Epithelial cell of proximal tubule (primary cell): ENCODE measurements at regions not wholly inside any gene's neighbourhood (a gene's known extent, or its start where the extent isn't known, plus 50 kb on each side); places are given as distances from the start of the nearest gene placed in this dataset.

ENCODE experiments used
- DNase-seq: peaks from one replicate; pipeline ENCODE4 v3.0.0-alpha.2; 2011; ENCODE audit warnings: low read depth
- H3K4me3 ChIP-seq: 2 replicates; pipeline ENCODE4 v1.5.1; 2011; ENCODE audit warnings: low read depth, mild to moderate bottlenecking, low read length
- TF ChIP-seq, protein P1 (sequence below): conservative IDR thresholded peaks from 2 replicates; pipeline ENCODE4 v1.5.1; 2012; ENCODE audit warnings: low read depth, mild to moderate bottlenecking, low read length

DNA sequence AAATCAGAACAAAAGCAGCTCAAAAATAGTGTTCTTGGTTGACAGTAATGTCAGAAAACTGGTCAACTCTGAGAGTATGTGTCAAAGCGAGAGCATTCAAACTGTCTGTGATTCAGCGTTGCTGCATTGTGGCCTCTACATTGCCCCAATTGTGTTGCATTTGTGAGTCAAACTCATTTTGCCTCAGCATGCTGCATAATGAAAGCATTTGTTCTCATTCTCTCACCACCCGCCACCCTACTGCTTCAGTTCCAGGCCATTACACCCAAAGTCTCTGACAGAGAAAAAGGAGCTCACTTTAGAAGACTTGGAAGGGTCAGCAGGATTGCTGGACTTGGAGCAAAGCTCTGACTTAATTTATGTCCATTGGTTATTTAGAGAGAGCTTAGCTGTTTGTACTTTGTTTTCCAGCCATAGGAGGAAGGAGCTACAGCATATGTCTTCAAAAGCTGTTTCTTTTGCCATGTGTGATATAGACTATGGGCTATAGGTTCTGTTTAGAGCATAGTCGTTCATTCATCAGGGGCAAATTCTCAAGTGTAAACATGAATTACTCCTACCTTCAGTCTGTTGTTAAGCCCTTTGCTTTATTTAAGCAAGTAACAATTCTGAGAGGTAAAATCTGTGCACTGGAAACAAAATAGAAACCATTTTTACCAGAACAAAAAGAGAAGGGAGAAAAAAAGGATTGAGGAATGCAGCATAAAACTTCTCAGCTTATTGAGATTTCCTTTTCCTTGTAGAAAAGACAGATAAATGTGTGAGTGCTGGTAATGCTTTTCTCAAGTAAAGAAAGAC lies 153.4 kb upstream of the ANK2 start:
- DNase-seq: peak; percentile 38
- TF ChIP-seq, protein P1, sequence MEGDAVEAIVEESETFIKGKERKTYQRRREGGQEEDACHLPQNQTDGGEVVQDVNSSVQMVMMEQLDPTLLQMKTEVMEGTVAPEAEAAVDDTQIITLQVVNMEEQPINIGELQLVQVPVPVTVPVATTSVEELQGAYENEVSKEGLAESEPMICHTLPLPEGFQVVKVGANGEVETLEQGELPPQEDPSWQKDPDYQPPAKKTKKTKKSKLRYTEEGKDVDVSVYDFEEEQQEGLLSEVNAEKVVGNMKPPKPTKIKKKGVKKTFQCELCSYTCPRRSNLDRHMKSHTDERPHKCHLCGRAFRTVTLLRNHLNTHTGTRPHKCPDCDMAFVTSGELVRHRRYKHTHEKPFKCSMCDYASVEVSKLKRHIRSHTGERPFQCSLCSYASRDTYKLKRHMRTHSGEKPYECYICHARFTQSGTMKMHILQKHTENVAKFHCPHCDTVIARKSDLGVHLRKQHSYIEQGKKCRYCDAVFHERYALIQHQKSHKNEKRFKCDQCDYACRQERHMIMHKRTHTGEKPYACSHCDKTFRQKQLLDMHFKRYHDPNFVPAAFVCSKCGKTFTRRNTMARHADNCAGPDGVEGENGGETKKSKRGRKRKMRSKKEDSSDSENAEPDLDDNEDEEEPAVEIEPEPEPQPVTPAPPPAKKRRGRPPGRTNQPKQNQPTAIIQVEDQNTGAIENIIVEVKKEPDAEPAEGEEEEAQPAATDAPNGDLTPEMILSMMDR: no peak
- H3K4me3 ChIP-seq: no peak overlapping the region

DNA sequence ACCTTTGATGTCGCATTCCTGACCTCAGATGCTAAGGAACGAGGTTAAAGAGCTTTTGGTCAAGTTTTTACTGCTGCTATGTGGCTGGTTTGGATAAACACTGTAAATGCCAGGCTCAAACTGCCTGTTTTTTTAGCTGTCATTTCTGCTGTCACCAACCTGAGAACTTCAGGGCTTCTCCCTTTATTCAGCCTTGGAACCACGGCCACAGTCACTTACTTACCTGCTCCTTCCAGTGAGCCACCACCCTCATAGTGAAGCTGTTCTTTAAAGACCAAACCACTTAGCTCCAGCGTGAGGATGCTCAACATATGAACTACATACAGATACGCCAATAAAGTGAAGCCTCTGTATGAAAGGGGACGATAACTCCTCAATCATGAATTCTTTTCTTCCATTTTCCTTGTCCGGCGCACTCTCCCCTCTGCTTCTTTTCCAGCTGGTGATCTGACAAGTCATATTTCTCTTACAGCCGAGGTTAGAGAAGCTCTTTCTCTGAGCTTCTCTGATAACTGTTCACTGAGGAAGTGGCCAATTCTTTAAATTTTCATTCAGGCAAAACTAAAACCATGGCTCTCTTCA lies 152.8 kb upstream of the ANK2 start:
- TF ChIP-seq, protein P1: no peak
- H3K4me3 ChIP-seq: no peak overlapping the region
- no peak for DNase-seq

DNA sequence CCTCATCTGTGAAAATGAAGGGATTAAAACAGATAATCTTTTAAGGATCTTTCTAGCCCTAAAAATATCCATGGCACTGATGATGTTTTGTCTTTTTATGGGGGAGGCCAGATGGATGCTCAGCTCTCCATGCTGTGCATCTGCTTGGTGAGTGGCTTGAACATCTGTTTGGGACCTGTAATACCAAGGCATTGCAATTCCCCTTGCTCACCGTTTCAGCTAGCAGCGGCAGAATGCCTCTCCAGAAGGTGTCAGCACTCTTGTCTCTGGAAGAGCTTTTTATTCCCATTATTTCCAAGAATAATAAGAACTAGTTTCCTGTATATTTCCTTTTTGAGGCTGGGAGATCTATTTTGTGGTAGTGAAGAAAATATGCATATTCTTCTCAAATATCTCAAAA lies 151.9 kb upstream of the ANK2 start:
- TF ChIP-seq, protein P1: peak; percentile 8
- no peak overlapping the region for H3K4me3 ChIP-seq
- no peak for DNase-seq

DNA sequence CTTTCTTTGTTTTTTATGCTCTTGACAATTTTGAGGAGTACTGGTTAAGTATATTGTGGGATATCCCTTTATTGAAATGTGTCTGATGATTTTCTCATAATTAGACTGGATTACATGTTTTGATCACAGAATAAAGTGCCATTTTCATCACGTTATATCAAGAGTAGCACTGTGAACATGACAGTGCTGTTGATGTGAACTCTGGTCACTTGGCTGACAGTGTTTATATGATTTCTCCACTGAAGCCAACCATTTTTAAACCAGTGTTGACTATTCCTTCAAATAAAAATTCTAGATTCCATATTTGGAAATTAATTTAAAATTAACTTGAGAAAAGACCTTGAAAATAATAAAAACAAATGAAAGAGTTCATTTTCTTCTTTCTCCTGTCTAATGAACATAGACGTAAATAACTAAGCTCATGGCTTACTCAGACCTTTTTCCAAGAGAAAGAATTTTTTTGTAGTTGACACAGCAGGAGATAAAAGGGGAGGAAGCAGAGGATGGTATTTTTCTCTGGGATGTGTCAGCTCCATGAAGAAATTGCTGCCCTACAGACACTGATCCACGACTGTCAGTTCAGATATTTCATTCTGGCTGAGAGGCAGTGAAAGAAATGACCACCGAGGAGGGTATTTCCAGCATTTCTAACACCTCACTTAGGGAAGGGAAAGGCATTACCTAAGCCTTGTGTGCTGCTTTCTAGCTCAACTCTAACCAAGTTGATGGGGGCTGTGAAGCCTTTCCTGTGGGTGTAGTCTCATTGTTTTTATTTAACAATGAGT lies 150.9 kb upstream of the ANK2 start:
- peak; percentile 40 for DNase-seq
- TF ChIP-seq, protein P1: no peak
- no peak overlapping the region for H3K4me3 ChIP-seq

DNA sequence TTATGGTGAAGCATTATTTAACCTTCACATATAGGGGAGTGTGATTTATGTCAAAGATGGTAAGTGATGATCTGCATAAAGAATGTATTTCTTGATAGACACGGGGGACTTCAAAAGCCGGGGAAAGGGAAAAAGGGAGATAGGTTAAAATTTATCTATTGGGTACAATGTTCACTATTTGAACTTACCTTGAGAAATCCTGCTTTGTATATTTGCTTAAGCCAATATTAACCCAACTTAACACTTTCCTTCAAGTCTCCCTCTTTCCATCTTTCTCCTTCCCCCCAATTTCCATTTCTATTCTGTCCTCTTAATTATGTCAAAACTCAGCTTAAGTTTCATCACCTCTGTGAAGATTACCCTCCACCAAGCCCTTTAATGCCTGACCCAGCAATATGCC lies 149.0 kb upstream of the ANK2 start:
- TF ChIP-seq, protein P1: no peak
- H3K4me3 ChIP-seq: no peak overlapping the region
- no peak for DNase-seq

DNA sequence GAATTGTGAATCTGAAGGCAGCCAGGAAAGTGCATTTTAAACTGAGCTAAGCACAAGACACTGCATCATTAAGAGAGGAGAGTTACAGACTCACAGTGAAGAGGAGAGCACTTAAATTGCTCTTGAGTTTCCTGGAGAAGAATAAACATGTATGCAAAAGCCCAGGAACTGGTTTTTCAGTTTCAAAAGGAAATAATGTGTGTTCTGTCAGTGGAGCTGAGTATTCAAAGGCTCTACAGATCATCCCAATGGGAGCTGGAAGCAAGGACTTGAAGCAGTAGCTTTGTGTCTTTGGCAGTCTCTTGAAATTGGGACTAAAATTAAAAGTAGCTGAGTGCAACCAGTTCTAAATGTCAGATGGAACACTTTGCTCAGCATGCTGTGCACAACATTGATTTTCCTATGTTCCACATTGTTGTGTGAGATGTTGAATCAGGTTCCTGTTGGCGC lies 147.5 kb upstream of the ANK2 start:
- H3K4me3 ChIP-seq: no peak overlapping the region
- TF ChIP-seq, protein P1: no peak
- DNase-seq: no peak
